Stimulated activated CD8-positive, alpha-beta memory T cell treated with anti-CD3 and anti-CD28 coated beads, Interleukin-7, amount 100 ng/mL, for 48 hours (primary cell): ENCODE measurements at regions not wholly inside any gene's neighbourhood (a gene's known extent, or its start where the extent isn't known, plus 50 kb on each side); places are given as distances from the start of the nearest gene placed in this dataset.
"Not testable (repeated sequence)": the region's sequence is repeated elsewhere in the genome, so short reads cannot be mapped to it uniquely, and the experiment has no call there.

Source experiments
- DNase-seq, 2 donors: peaks; one replicate each; pipeline ENCODE4 v3.0.0-alpha.2; 2020; ENCODE audit warnings: low read depth in 1 of 2; ENCODE audit errors: extremely low read depth in 1 of 2

GRCh38 chr18:39618265-39619003 is 2052.8 kb upstream of the CELF4 start:
- DNase-seq: no peak

- DNase-seq: no peak
Measured at GRCh38 chr18:39611381-39612100, 2045.9 kb upstream of the CELF4 start.

- no peak for DNase-seq
Measured at GRCh38 chr18:39607034-39607433, 2041.4 kb upstream of the CELF4 start.

GRCh38 chr18:39604836-39605235 is 2039.2 kb upstream of the CELF4 start:
- DNase-seq: no peak

GRCh38 chr18:39602131-39602530 is 2036.5 kb upstream of the CELF4 start:
- no peak for DNase-seq

- DNase-seq: no peak
Measured at GRCh38 chr18:39600894-39601293, 2035.3 kb upstream of the CELF4 start.

- no peak for DNase-seq
Measured at GRCh38 chr18:39599251-39599650, 2033.7 kb upstream of the CELF4 start.

GRCh38 chr18:39596891-39597290 is 2031.3 kb upstream of the CELF4 start:
- no peak for DNase-seq

GRCh38 chr18:39596221-39596620 is 2030.6 kb upstream of the CELF4 start:
- DNase-seq: no peak

- no peak for DNase-seq
Measured at GRCh38 chr18:39594206-39594605, 2028.6 kb upstream of the CELF4 start.

- no peak for DNase-seq
Measured at GRCh38 chr18:39591649-39592048, 2026.1 kb upstream of the CELF4 start.

- DNase-seq: no peak
Measured at GRCh38 chr18:39589496-39589895, 2023.9 kb upstream of the CELF4 start.

- DNase-seq: no peak
Measured at GRCh38 chr18:39587586-39587985, 2022.0 kb upstream of the CELF4 start.

- no peak for DNase-seq
Measured at GRCh38 chr18:39586741-39587140, 2021.1 kb upstream of the CELF4 start.

- no peak for DNase-seq
Measured at GRCh38 chr18:39574897-39575296, 2009.3 kb upstream of the CELF4 start.

- DNase-seq: no peak
Measured at GRCh38 chr18:39571511-39571910, 2005.9 kb upstream of the CELF4 start.

GRCh38 chr18:39565551-39566230 is 2000.1 kb upstream of the CELF4 start:
- not testable (repeated sequence) for DNase-seq

- DNase-seq: no peak
Measured at GRCh38 chr18:39564716-39565115, 1999.1 kb upstream of the CELF4 start.

- DNase-seq: no peak
Measured at GRCh38 chr18:39561126-39561525, 1995.5 kb upstream of the CELF4 start.

GRCh38 chr18:39558658-39559057 is 1993.1 kb upstream of the CELF4 start:
- no peak for DNase-seq

- no peak for DNase-seq
Measured at GRCh38 chr18:39555496-39555895, 1989.9 kb upstream of the CELF4 start.

- no peak for DNase-seq
Measured at GRCh38 chr18:39550701-39551100, 1985.1 kb upstream of the CELF4 start.
